Skeletal muscle satellite cell (primary cell): ENCODE measurements at regions not wholly inside any gene's neighbourhood (a gene's known extent, or its start where the extent isn't known, plus 50 kb on each side); places are given as distances from the start of the nearest gene placed in this dataset.

ENCODE experiments used
- H3K27me3 ChIP-seq: 2 replicates; pipeline ENCODE4 v1.7.0; 2013; ENCODE audit warnings: low read length; ENCODE audit not compliant: control insufficient read depth, insufficient read depth
- H3K36me3 ChIP-seq: 2 replicates; pipeline ENCODE4 v1.7.0; 2013; ENCODE audit warnings: mild to moderate bottlenecking, control low read depth, low read length; ENCODE audit not compliant: insufficient read depth
- H3K4me1 ChIP-seq: 2 replicates; pipeline ENCODE4 v1.7.0; 2013; ENCODE audit warnings: low read length; ENCODE audit not compliant: control insufficient read depth, insufficient read depth
- H3K4me2 ChIP-seq: 2 replicates; pipeline ENCODE4 v1.7.0; 2013; ENCODE audit warnings: mild to moderate bottlenecking, low read length
- H3K4me3 ChIP-seq: 2 replicates; pipeline ENCODE4 v1.7.0; 2013; ENCODE audit warnings: low read length
- H3K9ac ChIP-seq: 2 replicates; pipeline ENCODE4 v1.7.0; 2013; ENCODE audit warnings: mild to moderate bottlenecking, low read depth, low read length, moderate library complexity
- H3K9me3 ChIP-seq: replicated peaks from 2 replicates; pipeline ENCODE4 v1.7.0; 2013; ENCODE audit warnings: mild to moderate bottlenecking, control low read depth, low read length

GRCh38 chr6:156725712-156726111 lies 51.5 kb upstream of the ARID1B start:
- no peaks in the 10 kb centered on the region for H3K36me3 ChIP-seq
- no peak overlapping the region for H3K4me3 ChIP-seq
- peaks cover 7% of the 10 kb centered on the region for H3K4me1 ChIP-seq
- no peak overlapping the region for H3K9ac ChIP-seq
- no peak overlapping the region for H3K4me2 ChIP-seq
- H3K27me3 ChIP-seq = no peaks in the 10 kb centered on the region
- H3K9me3 ChIP-seq = no peaks in the 10 kb centered on the region

GRCh38 chr6:156720691-156721685 lies 56.2 kb upstream of the ARID1B start:
- H3K9me3 ChIP-seq = no peaks in the 10 kb centered on the region
- no peak overlapping the region for H3K4me2 ChIP-seq
- H3K4me1 ChIP-seq = peaks cover 20% of the 10 kb centered on the region
- H3K36me3 ChIP-seq = no peaks in the 10 kb centered on the region
- no peaks in the 10 kb centered on the region for H3K27me3 ChIP-seq
- H3K9ac ChIP-seq = peak overlapping the region; percentile 40
- no peak overlapping the region for H3K4me3 ChIP-seq

GRCh38 chr6:156719720-156720563 lies 57.2 kb upstream of the ARID1B start:
- Histone ChIP-seq H3K9me3 (no peaks in the 10 kb centered on the region), H3K4me2 (peak overlapping the region; percentile 79), H3K27me3 (peaks cover under 1% of the 10 kb centered on the region), H3K4me1 (peaks cover 20% of the 10 kb centered on the region), H3K36me3 (no peaks in the 10 kb centered on the region), H3K9ac (peak overlapping the region; percentile 68), H3K4me3 (peak overlapping the region; percentile 60)

- Histone ChIP-seq H3K27me3 (peaks cover 6% of the 10 kb centered on the region), H3K9me3 (no peaks in the 10 kb centered on the region)
These were observed 57.8 kb upstream of the ARID1B start for GRCh38 chr6:156719395-156719719.

GRCh38 chr6:156718647-156719394 lies 58.4 kb upstream of the ARID1B start:
- Histone ChIP-seq H3K4me2 (peak overlapping the region; percentile 3), H3K9me3 (no peaks in the 10 kb centered on the region), H3K4me1 (peaks cover 20% of the 10 kb centered on the region), H3K4me3 (no peak overlapping the region), H3K9ac (no peak overlapping the region), H3K27me3 (peaks cover 11% of the 10 kb centered on the region), H3K36me3 (no peaks in the 10 kb centered on the region)

More at GRCh38 chr6:156719395-156719719, 57.8 kb upstream of the ARID1B start:
- Histone ChIP-seq H3K36me3 (no peaks in the 10 kb centered on the region), H3K4me1 (peaks cover 20% of the 10 kb centered on the region), H3K4me2 (peak overlapping the region; percentile 79), H3K9ac (peak overlapping the region; percentile 68), H3K4me3 (peak overlapping the region; percentile 60)

GRCh38 chr6:156717542-156717941 lies 59.6 kb upstream of the ARID1B start:
- no peaks in the 10 kb centered on the region for H3K36me3 ChIP-seq
- H3K4me3 ChIP-seq = no peak overlapping the region
- no peak overlapping the region for H3K4me2 ChIP-seq
- H3K27me3 ChIP-seq = peaks cover 16% of the 10 kb centered on the region
- H3K9ac ChIP-seq = no peak overlapping the region
- H3K4me1 ChIP-seq = peaks cover 20% of the 10 kb centered on the region
- H3K9me3 ChIP-seq = no peaks in the 10 kb centered on the region

GRCh38 chr6:156715839-156716238 lies 61.3 kb upstream of the ARID1B start:
- Histone ChIP-seq H3K27me3 (peaks cover 16% of the 10 kb centered on the region), H3K4me3 (no peak overlapping the region), H3K4me1 (peaks cover 17% of the 10 kb centered on the region), H3K9ac (no peak overlapping the region), H3K9me3 (no peaks in the 10 kb centered on the region), H3K4me2 (no peak overlapping the region), H3K36me3 (no peaks in the 10 kb centered on the region)

- H3K4me3 ChIP-seq = no peak overlapping the region
- H3K9ac ChIP-seq = no peak overlapping the region
- H3K36me3 ChIP-seq = no peaks in the 10 kb centered on the region
- no peak overlapping the region for H3K4me2 ChIP-seq
- peaks cover 16% of the 10 kb centered on the region for H3K27me3 ChIP-seq
- no peaks in the 10 kb centered on the region for H3K9me3 ChIP-seq
- H3K4me1 ChIP-seq = no peaks in the 10 kb centered on the region
These were observed 63.6 kb upstream of the ARID1B start for GRCh38 chr6:156713548-156713947.

GRCh38 chr6:156710479-156710878 lies 66.7 kb upstream of the ARID1B start:
- Histone ChIP-seq H3K27me3 (peaks cover 20% of the 10 kb centered on the region), H3K9ac (no peak overlapping the region)

GRCh38 chr6:156707818-156708217 lies 69.4 kb upstream of the ARID1B start:
- Histone ChIP-seq H3K9me3 (no peaks in the 10 kb centered on the region), H3K36me3 (no peaks in the 10 kb centered on the region), H3K4me1 (no peaks in the 10 kb centered on the region), H3K9ac (no peak overlapping the region), H3K4me3 (no peak overlapping the region), H3K4me2 (no peak overlapping the region), H3K27me3 (peaks cover 5% of the 10 kb centered on the region)

More at GRCh38 chr6:156710479-156710878, 66.7 kb upstream of the ARID1B start:
- no peaks in the 10 kb centered on the region for H3K9me3 ChIP-seq
- H3K4me1 ChIP-seq = no peaks in the 10 kb centered on the region
- H3K36me3 ChIP-seq = no peaks in the 10 kb centered on the region
- H3K4me2 ChIP-seq = no peak overlapping the region
- H3K4me3 ChIP-seq = no peak overlapping the region

- Histone ChIP-seq H3K4me3 (no peak overlapping the region), H3K27me3 (peaks cover 5% of the 10 kb centered on the region)
These were observed 73.5 kb upstream of the ARID1B start for GRCh38 chr6:156703719-156704118.

More at GRCh38 chr6:156703719-156704118, 73.5 kb upstream of the ARID1B start:
- H3K4me1 ChIP-seq = peaks cover 8% of the 10 kb centered on the region
- no peaks in the 10 kb centered on the region for H3K9me3 ChIP-seq
- H3K36me3 ChIP-seq = no peaks in the 10 kb centered on the region
- H3K4me2 ChIP-seq = no peak overlapping the region
- H3K9ac ChIP-seq = no peak overlapping the region
